Activated CD4-positive, alpha-beta T cell treated with anti-CD3 and anti-CD28 coated beads, Interleukin-2, Interleukin-4, amounts not matched to agents 100 ng/mL and 50 ng/mL, durations not matched to agents 16 hours and 8 hours (primary cell): ENCODE measurements at regions not wholly inside any gene's neighbourhood (a gene's known extent, or its start where the extent isn't known, plus 50 kb on each side); places are given as distances from the start of the nearest gene placed in this dataset.

Experiments
- DNase-seq: peaks from one replicate; pipeline ENCODE4 v3.0.0-alpha.2; 2020; ENCODE audit warnings: low spot score

- no peak for DNase-seq
Observed at GRCh38 chr15:95830281-95830680, 500.2 kb upstream of the NR2F2 start.

GRCh38 chr15:95832668-95833067 is 497.8 kb upstream of the NR2F2 start:
- no peak for DNase-seq

GRCh38 chr15:95834028-95834804 is 496.3 kb upstream of the NR2F2 start:
- DNase-seq, result no peak

GRCh38 chr15:95836536-95836935 is 494.0 kb upstream of the NR2F2 start:
- DNase-seq, result no peak

- DNase-seq, result no peak
Observed at GRCh38 chr15:95837341-95838004, 493.0 kb upstream of the NR2F2 start.

- peak; percentile 28 for DNase-seq
Observed at GRCh38 chr15:95839367-95839782, 491.1 kb upstream of the NR2F2 start.

- DNase-seq, result no peak
Observed at GRCh38 chr15:95840004-95840403, 490.5 kb upstream of the NR2F2 start.

GRCh38 chr15:95840855-95841254 is 489.6 kb upstream of the NR2F2 start:
- DNase-seq, result no peak

GRCh38 chr15:95842576-95842975 is 487.9 kb upstream of the NR2F2 start:
- no peak for DNase-seq

GRCh38 chr15:95843241-95843910 is 487.1 kb upstream of the NR2F2 start:
- DNase-seq, result no peak

- no peak for DNase-seq
Observed at GRCh38 chr15:95845862-95846515, 484.5 kb upstream of the NR2F2 start.

GRCh38 chr15:95848126-95848525 is 482.4 kb upstream of the NR2F2 start:
- no peak for DNase-seq

GRCh38 chr15:95850837-95851236 is 479.7 kb upstream of the NR2F2 start:
- no peak for DNase-seq

GRCh38 chr15:95853350-95853749 is 477.1 kb upstream of the NR2F2 start:
- no peak for DNase-seq

GRCh38 chr15:95857124-95857757 is 473.3 kb upstream of the NR2F2 start:
- no peak for DNase-seq

- DNase-seq, result no peak
Observed at GRCh38 chr15:95857758-95858157, 472.7 kb upstream of the NR2F2 start.

GRCh38 chr15:95860406-95860805 is 470.1 kb upstream of the NR2F2 start:
- DNase-seq, result no peak

GRCh38 chr15:95864467-95864886 is 466.0 kb upstream of the NR2F2 start:
- DNase-seq, result no peak

- DNase-seq, result no peak
Observed at GRCh38 chr15:95865330-95865739, 465.2 kb upstream of the NR2F2 start.

- DNase-seq, result no peak
Observed at GRCh38 chr15:95866711-95867440, 463.6 kb upstream of the NR2F2 start.

- no peak for DNase-seq
Observed at GRCh38 chr15:95868450-95868849, 462.1 kb upstream of the NR2F2 start.
